ENCODE measurements at regions not wholly inside any gene's neighbourhood (a gene's known extent, or its start where the extent isn't known, plus 50 kb on each side); places are given as distances from the start of the nearest gene placed in this dataset.
"Not testable (repeated sequence)": the region's sequence is repeated elsewhere in the genome, so short reads cannot be mapped to it uniquely, and the experiment has no call there.

DNA sequence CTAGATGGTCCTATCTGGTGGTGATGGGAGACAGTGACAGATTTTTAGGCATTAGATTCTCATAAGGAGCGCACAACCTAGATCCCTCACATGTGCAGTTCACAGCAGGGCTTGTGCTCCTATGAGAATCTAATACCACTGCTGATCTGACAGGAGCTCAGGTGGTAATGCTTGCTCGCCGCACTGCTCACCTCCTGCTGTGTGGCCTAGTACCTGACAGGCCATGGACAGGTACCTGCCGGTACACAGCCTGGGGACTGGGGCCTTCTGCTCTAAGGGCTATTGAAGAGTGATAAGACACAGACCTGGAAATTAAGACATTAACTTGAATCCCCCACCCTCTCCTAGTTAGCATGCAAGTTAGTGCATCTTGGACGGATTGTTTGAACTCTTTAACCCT lies 64.4 kb downstream of the KLRB1 start:
- DNase-seq (ENCODE audit: low read depth): not testable (repeated sequence)

DNA sequence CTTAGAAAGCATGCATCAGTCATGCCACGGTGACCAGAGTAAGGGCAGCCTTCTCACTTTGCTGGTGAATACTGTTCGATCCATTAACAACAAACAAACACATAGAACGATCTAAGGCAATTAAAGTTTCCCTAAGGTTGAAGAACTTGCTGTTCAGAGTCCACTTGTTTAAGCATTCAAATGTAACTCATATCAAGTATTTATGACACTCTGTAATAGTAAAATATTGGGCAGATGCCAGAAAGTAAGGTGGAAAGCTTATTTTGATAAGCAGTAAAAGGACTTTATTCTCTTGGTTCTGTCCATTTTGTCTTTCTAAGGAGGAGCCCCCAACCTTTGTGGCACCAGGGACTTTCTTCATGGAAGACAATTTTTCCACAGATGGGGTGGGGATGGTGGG lies 64.9 kb downstream of the KLRB1 start:
- not testable (repeated sequence) for DNase-seq (ENCODE audit: low read depth)

DNA sequence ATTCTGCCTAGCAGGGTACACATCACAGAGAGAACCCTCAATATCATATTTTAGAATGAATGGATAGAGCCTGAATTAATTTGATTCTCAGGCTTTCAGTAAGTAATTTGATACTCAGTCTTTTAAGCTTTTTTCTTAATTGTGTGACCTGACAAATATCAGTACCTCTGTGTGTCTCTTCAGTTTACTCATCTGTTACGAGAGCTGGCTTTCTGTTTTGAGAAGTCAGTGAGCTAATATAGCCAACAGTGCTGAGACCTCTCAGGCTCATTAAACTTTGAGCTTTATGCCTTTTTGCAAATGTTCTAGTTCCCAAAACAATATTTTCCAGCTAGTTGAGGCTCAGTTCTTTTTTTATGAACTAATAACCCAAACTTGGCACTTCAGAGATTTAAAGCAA lies 91.8 kb downstream of the KLRB1 start:
- not testable (repeated sequence) for DNase-seq (ENCODE audit: low read depth)

DNA sequence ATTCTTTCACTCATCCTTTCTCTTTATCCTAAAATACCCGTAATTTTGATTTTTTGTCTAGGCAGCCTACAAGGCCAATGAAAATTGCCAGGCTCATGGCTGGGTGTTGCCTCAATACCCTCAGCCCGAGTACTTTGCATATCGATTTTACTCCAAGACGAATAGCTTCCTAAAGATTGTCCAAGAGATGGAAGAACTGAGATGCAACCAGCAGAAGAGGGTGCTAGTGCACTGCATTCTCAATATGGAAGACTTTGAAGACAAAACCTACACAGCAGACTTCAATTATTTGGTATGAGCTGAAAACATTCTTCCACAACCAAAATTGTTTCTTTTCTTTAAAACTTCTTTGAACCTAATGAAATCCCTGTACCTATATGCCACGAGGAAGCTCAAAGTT lies 95.0 kb downstream of the KLRB1 start:
- not testable (repeated sequence) for DNase-seq (ENCODE audit: low read depth)

DNA sequence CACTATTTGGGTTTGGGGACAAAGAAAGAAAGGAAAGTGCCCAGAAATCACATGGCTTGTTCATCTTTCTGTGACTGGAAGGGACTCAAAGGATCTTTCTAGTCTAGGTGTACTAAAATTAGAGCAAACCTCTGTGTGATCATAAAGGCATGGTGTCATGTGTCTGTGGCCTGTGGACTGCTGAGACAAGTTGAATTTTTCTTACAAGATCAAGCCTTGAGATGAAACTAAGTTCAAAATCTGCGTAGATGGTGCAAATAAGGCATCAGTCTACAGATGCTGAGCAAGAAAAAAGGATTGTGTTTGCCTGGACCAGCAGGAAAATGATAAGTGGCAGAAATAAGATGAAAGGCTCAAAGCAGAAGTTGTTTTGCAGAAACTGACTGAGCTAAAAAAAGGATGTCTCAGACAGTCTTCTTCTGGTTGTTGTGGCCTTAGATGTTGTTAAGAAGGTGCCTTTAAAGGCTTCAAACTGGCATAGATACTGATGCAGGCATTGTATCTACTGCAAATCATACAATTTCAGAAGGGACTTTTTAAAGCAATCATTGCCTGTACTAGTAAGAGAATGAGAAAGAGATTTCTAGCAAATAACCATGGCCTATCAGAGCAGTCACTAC lies 97.2 kb downstream of the KLRB1 start:
- DNase-seq (ENCODE audit: low read depth): not testable (repeated sequence)

DNA sequence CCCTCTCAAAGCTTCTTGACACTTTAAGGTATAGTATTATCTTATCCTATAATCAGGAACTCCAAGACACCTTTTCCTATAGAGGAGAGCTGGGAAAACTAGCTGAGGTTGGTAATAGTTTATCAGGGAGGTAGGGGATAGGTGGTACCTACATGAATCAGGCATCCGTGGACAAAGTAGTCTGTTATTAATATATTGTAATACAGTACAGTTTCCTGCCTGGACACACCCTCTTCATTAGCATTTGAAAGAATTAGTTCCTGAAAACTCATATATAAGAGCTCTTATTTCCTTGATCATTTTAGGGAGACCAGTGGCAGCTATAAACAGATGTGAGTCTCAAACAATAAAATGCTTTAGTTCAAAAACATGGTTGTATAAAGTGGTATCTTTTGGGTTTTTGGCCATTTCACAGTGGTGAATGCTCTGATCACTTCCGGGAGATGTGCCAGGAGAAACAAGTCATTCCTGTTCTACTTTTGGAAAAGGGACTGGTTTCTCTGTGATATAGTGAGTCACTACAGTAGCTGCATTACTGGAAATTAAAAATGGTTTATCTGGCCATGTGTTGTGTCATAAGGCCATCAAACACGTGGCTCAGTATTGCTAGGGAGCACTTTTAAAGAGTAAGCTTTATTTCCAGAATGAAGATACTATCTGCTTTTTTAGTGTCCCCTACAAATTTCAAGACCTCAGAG lies 98.1 kb downstream of the KLRB1 start:
- DNase-seq (ENCODE audit: low read depth): no peak

DNA sequence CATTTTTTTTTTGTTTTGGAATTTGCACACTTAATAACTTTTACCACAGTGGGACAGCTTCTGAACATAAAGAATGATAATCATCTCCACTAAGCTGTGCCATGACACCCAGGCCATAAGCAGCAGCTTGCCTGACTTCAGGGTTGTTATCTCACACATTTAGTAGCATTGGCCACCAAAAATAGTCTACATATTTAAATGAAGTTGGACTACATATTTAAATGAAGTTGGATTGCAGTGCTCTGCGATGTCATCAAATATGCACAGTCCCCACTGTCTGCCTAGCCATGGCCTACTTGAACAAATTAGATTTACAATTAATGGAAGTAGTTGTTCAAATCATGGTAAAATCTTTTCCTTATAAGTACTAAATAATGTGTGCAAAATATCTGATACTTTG lies 101.0 kb downstream of the KLRB1 start:
- no peak for DNase-seq (ENCODE audit: low read depth)

DNA sequence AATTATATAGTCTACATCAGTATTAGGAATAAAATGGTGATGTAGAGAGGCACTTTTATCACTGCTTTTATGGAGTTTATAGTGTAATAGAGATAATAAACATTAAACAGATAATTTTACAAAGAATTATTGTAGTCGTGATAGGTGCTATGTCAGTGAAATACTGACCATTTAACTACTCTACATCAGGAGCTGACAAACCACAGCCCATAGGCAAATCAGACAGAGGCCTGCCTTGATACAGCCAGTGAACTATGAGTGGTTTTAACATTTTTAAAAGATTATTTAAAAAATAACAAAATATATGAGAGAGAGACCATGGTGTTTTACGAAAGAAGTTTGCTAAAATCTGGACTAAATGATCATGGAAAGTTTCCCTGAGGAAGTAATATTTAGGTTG lies 104.3 kb downstream of the KLRB1 start:
- not testable (repeated sequence) for DNase-seq (ENCODE audit: low read depth)

DNA sequence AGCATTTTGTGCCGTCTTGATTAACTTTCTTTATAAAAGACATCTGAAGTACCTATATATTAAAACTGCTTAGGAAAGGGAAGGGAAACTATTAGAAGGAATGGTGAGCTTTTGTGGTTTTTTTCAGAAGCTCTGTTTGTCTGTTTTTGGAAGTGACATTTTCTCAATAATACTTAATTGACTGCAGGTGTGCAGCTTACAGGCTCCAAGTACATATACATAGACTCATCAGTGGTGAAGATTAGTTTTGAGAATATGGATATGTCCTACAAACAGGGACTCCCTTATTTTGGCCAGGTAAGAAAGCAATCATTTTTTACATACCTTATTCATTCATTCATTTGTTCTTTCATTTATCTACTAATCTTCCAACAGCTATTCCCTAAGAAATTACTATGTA lies 104.9 kb downstream of the KLRB1 start:
- DNase-seq (ENCODE audit: low read depth): not testable (repeated sequence)

DNA sequence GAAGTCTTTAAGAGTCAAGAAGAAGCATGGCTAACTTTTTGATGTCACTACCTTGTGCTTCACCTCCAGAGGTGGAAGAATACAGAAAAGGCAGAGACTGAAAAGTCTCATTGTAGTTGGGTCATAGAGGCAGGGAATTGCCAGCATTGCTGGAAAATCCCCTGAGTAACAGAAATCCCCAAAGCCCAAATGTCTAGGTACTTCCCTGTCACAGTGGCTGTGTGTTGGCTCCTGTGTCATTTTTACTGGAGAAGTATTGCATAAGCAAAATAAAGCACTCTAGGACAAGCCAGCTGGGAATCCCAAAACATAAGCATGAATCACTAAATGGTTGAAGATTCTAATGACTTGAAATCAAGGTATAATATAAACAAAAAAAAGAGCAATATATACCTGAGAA lies 114.4 kb downstream of the KLRB1 start:
- not testable (repeated sequence) for DNase-seq (ENCODE audit: low read depth)

DNA sequence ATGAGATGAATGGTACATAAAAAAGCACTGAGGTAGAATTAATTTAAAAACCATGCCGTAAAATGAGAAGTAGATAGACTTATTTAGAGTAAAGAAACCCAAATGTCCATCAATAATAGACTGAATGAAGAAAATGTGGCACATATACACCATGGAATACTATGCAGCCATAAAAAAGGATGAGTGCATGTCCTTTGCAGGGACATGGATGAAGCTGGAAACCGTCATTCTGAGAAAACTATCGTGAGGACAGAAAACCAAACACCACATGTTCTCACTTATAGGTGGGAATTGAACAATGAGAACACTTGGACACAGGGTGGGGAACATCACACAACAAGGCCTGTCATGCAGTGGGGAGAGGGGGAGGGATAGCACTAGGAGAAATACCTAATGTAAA lies 126.4 kb downstream of the KLRB1 start:
- not testable (repeated sequence) for DNase-seq (ENCODE audit: low read depth)

DNA sequence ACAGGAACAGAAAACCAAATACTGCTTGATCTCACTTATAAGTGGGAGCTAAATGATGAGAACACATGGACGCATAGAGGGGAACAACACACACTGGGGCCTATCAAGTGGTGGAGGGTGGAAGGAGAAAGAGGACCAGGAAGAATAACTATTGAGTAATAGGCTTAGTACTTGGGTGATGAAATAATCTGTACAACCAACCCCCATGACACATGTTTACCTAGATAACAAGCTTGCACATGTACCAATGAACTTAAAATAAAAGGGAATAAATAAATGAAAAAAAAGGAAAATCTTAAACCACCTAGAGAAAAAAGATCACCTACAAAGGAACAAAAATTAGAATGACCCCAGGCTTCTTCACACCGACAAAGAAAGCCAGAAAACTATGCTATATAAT lies 133.5 kb downstream of the KLRB1 start:
- not testable (repeated sequence) for DNase-seq (ENCODE audit: low read depth)

DNA sequence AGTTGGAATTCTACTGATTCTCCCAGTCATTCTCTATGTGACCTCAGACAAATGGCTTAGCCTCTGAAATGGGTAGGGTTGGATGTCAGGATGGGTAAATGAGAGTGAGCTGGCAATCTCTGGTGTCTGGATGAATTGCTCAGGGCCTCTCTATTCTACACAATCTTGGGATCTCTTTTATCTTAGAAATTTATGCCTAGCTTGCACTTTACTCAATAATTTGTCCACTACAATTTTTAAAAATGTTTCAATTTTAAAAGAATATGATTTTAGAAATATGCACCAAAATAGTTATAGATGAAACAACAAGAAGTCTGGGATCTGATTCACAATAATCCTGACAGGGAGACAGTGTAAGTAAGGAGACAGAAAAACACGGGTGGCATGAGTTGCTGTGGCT lies 134.1 kb downstream of the KLRB1 start:
- not testable (repeated sequence) for DNase-seq (ENCODE audit: low read depth)

DNA sequence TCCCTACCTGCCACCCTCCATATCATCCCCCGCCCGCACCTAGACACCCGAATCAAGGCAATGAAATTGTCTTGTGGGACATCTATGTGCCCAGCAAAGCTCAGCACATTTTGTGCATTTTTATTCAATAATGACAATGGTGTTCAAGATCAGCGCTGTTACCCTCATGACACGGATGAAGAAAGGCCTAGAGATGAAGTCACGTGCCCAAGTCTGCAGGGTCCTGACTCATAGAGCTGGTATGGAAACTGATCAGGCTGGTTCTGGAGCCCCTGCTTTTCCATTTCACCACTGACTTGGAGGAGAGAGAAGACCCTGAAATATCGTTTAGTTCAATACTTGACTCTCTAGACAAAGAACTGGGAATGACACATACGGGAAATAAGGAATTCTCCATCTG lies 136.2 kb downstream of the KLRB1 start:
- DNase-seq (ENCODE audit: low read depth): not testable (repeated sequence)

DNA sequence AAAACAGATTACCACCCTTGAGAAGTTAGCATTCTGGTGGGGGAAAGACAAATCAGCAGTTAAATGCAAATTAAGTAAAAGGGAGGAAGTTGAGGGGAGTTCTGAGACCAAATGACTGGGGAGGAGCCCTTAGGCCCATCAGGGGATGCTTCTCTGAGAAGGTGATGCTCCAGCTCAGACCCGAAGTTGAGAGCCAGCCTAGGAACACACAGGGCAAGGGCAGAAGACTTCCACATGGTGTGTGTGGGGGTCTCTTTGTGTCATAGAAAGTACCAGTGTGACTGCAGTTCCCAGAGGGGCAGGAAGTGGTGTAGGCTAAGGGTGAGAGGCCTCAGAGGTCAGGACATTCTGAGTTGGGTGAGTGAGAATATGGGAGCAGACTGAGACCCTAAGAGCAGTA lies 137.3 kb downstream of the KLRB1 start:
- DNase-seq (ENCODE audit: low read depth): not testable (repeated sequence)

DNA sequence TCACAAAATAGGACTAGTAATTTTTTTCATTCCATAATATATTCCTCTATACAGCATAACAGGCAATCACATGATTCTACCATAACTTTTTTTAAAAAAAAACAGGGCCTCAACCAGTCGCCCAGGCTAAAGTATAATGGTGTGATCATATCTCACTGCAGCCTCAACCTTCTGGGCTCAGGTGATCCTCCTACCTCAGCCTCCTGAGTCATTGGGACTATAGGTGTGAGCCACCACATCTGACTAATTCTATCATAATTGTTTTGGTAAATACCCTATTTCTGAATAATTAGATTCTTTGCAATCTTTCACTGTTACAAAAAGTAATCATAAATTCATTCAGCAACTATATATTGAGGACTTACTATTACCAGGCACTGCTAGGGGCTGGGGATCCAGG lies 137.8 kb downstream of the KLRB1 start:
- not testable (repeated sequence) for DNase-seq (ENCODE audit: low read depth)

DNA sequence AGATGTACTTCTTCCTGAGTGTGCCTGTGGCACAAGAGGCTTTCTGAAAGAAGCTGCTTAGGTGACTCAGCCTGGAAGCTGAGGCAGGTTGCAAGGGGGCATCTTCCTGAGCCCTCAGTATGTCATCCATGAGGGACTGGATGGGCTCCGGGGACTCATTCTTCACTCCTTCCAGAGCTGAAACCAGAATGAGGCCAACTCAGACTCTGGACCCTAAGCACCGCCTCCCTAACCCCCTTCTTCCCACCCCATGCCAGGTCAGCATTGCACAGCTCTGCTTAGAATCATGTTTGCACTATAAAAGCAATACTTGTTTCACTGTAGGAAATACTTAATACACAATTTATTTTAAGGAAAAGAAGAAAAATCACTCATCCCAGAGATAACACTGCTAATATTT lies 138.3 kb downstream of the KLRB1 start:
- not testable (repeated sequence) for DNase-seq (ENCODE audit: low read depth)

DNA sequence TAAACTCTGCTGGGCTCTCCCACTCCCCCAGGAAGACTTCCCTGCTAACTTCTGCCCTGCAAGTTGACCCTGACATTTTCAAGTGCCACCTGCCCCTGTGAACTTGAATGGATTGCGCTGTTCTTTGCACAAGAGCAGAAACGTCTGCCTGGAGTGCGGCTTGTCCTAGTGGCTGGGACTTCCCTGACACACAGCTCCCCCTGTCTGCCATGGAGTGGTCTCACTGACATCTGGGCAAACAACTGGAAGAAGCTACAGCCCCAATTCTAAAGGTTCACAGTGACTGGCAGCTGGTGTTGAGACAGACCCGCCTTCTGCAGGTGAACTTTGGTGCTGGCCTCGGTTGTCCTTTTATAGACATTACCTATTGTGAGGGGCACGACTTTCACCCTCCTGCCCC lies 138.7 kb downstream of the KLRB1 start:
- not testable (repeated sequence) for DNase-seq (ENCODE audit: low read depth)

DNA sequence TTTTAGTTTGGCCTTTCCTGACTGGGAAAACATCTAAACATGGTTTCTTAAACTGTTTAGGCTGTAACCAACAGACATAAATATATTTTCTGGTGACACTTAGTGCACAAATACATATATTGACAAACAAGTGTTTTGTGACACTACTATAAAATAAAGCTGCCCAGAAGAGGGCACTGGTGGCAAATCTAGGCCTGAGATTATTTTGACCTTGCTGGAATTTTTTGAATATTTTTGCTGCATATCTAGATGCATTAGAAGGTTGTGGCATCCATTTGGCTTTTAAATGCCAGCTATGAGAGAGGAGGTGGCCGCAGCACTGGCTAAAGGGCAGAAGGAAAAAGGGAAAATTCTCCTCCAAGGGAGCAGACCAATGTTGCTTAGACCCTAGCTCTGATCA lies 139.6 kb downstream of the KLRB1 start:
- DNase-seq (ENCODE audit: low read depth): not testable (repeated sequence)

DNA sequence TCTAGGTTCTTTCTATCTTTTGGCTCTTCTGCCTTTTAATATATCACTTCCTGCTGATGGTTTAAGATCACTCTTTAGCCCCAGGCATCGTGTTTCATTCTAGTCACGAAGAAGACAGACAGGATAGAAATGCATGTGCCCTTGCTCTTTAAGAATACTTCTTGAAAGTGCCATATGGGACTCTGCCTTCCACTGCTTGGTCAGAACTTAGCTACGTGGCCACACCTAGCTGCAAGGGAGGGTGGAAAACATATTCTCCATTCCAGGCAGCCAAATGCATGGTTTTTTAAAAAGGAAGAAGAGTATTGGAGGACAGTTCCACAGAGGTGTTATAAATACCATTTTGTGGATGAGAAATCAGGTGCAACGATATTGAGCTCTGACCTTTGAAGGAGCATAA lies 143.3 kb downstream of the KLRB1 start:
- no peak for DNase-seq (ENCODE audit: low read depth)

DNA sequence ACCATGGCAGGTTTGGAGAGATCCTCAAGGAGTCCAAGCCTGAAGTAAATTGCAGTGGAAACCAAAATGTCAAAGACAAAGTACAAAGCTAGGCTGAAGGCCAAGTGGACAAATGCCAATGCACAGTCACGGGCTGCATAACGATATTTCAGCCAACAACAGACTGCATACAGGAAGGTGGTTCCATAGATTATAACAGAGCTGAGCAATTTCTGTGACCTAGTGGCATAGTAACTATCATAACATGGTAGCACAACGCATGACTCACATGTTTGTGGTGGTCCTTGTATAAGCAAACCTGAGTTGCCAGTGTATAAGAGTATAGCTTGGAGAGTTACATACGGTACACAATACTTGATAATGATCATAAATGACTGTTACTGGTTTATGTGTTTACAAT lies 152.2 kb downstream of the KLRB1 start:
- DNase-seq (ENCODE audit: low read depth): not testable (repeated sequence)

DNA sequence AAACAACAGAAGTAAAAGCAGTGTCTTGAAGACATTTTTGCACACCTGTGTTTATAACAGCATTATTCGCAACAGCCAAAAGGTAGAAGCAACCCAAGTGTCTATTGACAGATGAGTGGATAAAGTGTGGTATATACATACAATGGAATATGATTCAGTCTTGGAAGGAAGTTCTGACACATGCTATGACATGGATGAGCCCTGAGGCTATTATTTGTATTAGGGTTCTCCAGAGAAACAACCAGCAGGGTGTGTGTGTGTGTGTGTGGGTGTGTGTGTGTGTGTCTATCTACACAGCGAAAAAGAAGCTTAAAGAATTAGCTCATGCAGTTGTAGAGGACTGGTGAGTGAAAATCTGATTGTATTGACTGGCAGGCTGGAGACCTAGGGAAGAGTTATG lies 153.7 kb downstream of the KLRB1 start:
- not testable (repeated sequence) for DNase-seq (ENCODE audit: low read depth)

DNA sequence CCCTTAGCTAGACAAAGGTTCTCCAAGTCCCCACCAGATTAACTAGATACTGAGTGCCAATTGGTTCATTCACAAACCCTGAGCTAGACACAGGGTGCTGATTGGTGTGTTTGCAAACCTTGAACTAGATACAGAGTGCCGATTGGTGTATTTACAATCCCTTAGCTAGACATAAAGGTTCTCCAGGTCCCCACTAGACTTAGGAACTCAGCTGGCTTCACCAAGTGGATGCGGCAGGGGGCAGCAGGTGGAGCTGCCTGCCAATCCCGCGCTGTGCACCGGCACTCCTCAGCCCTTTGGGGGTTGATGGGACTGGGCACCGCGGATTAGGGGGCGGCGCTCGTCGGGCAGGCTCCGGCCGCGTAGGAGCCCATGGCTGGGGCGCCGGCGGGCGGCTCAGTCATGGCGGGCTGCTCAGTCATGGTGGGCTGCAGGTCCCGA lies 157.6 kb downstream of the KLRB1 start:
- not testable (repeated sequence) for DNase-seq (ENCODE audit: low read depth)

DNA sequence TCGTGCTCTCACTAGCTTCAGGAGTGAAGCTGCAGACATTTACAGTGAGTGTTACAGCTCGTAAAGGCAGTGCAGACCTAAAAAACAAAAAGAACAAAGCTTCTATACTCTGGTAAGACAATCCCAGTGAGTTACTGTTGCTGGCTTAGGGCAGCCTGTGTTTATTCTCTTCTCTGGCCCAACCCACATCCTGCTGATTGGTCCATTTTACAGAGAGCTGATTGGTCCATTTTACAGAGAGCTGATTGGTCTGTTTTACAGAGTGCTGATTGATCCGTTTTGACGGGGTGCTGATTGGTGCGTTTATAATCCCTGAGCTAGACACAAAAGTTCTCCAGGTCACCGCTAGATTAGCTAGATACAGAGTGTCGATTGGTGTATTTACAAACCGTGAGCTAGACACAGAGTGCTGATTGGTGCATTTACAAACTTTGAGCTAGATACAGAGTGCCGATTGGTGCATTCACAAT lies 158.0 kb downstream of the KLRB1 start:
- DNase-seq (ENCODE audit: low read depth): not testable (repeated sequence)

Measured in T-helper 22 cell (primary cell).